Ovary (tissue), 7 donors: ENCODE measurements at regions not wholly inside any gene's neighbourhood (a gene's known extent, or its start where the extent isn't known, plus 50 kb on each side); places are given as distances from the start of the nearest gene placed in this dataset.

Experiments
- DNase-seq, 5 donors: peaks; one replicate each; pipeline ENCODE4 v3.0.0-alpha.2; 2019 to 2020
- H3K27ac ChIP-seq, 2 donors: fragments of 200-600 bp; one replicate each; pipeline versions ENCODE4 v1.5.1 to v1.8.0; 2019 to 2022
- H3K27me3 ChIP-seq: fragments of 200-600 bp; one replicate; pipeline ENCODE4 v1.8.0; 2022
- H3K36me3 ChIP-seq: fragments of 200-600 bp; sonication (generic); one replicate; pipeline ENCODE4 v1.5.1; 2019
- H3K4me1 ChIP-seq: one replicate; pipeline ENCODE4 v1.8.1; 2013; ENCODE audit warnings: mild to moderate bottlenecking, moderate library complexity; ENCODE audit not compliant: insufficient read depth
- H3K4me3 ChIP-seq: fragments of 200-600 bp; sonication (generic); one replicate; pipeline ENCODE4 v1.5.1; 2017
- H3K9me3 ChIP-seq, 2 donors: fragments of 200-600 bp in 1 of 2; sonication (generic) in 1 of 2; one replicate each; pipeline versions ENCODE4 v1.5.1 to v1.8.1; 2013 to 2019; ENCODE audit warnings: mild to moderate bottlenecking in 1 of 2, moderate library complexity in 1 of 2
- CTCF ChIP-seq, 3 donors: fragments of 450-650 bp in 2 of 3; fragments of 200-600 bp in 1 of 3; IDR thresholded peaks; one replicate each; pipeline versions ENCODE4 v1.5.1 to v1.8.0; 2016 to 2022; ENCODE audit warnings: antibody characterized with exemption in 3 of 3, mild to moderate bottlenecking in 1 of 3
- EP300 ChIP-seq: sonication (generic); formaldehyde crosslinking; IDR thresholded peaks from one replicate; pipeline ENCODE4 v1.6.1; 2017; ENCODE audit warnings: antibody characterized with exemption
- POLR2A ChIP-seq: fragments of 450-650 bp; IDR thresholded peaks from one replicate; pipeline ENCODE4 v1.6.1; 2017; ENCODE audit warnings: antibody characterized with exemption, mild to moderate bottlenecking, moderate library complexity
- WGBS, 3 donors: extraction: QIAGEN DNeasy Blood & Tissue Kit in 1 of 3; methylation state at CpG; one replicate each; pipeline versions ENCODE4 v1.1.5 to v1.1.7; 2013 to 2017; 5-methylcytosine and 5-hydroxymethylcytosine counted together
- intact Hi-C, 4 donors: fragments of 100-400 bp; cut with DNase I; formaldehyde crosslinking; loops; one replicate each; pipeline versions ENCODE4 v1.11.0 to v1.15.1; 2022 to 2023
- donor health status: DM: no; HTN: no; CAD: no; lungs with moderate emphysema.
- donor health status: DM: no; HTN: no; CAD: no.
- donor health status: Bipolar disorder and iron deficiency.
- donor health status: DM: no; HTN: no; CAD: no.
- donor health status: DM: yes; HTN: yes; CAD: no.

DNA sequence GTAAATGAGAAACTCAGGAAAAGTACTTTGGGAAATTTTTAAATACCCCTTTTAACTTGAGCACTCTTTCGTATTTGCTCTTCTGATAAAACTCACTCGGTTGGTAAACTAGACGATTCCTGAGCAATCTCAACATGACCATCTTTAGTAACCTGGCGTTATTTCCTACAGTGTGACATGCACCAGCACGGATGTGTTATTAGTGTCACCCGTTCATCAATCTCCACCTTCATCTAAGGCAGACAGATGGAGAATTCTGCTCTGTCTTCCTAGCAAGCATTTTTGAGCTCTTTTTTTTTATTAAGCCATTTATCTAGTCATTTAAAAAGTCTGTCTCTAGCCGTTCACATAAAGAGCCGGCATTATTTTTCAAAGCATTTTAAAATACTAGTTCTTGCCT, 155.2 kb downstream of the DISP1 start:
- H3K27me3 ChIP-seq: no peaks in the 10 kb centered on the region
- no peak overlapping the region for H3K27ac ChIP-seq
- WGBS, 3 donors: 21 to 43% (median 22%) methylated on average over 8 of the region's 8 CpGs
- intact Hi-C loops: no loop called here
- no peaks in the 10 kb centered on the region for H3K36me3 ChIP-seq
- TF ChIP-seq EP300: no peak
- TF ChIP-seq POLR2A: no peak
- TF ChIP-seq CTCF (IDR thresholded peaks at IDR 0.05): no peak
- no peak for DNase-seq
- H3K4me3 ChIP-seq: no peak overlapping the region
- no peaks in the 10 kb centered on the region for H3K9me3 ChIP-seq
- H3K4me1 ChIP-seq: no peaks in the 10 kb centered on the region

DNA sequence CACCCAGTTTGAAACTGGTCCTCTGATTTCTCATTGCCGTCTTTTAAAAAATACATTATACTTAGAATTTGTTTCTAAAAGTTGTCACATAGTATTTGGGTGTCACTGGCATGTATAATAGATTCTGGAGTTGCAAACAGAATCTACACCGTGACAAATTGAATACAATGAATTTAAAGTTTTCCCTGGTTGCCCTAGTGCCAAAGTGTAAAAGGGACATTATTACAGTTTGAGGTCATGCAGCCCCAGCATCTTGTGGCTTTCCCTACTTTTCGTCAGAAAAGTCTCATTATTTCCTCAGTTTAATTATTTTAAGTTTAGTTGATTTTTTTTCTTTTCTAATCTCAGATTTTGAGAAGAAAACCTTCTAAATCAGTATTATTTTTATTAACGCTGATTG, 155.9 kb downstream of the DISP1 start:
- H3K36me3 ChIP-seq: no peaks in the 10 kb centered on the region
- no peak overlapping the region for H3K27ac ChIP-seq
- WGBS, 3 donors: 71 to 83% (median 73%) methylated on average over 4 of the region's 4 CpGs
- intact Hi-C loops: no loop called here
- no peak overlapping the region for H3K4me3 ChIP-seq
- H3K9me3 ChIP-seq: no peaks in the 10 kb centered on the region
- H3K27me3 ChIP-seq: no peaks in the 10 kb centered on the region
- TF ChIP-seq CTCF (IDR thresholded peaks at IDR 0.05) (no peak), POLR2A (no peak), EP300 (no peak)
- H3K4me1 ChIP-seq: peaks cover 3% of the 10 kb centered on the region
- no peak for DNase-seq

- Histone ChIP-seq H3K4me1 (peaks cover 5% of the 10 kb centered on the region), H3K36me3 (no peaks in the 10 kb centered on the region), H3K27me3 (no peaks in the 10 kb centered on the region), H3K9me3 (no peaks in the 10 kb centered on the region), H3K4me3 (no peak overlapping the region), H3K27ac (no peak overlapping the region)
- WGBS, 3 donors: 64 to 73% (median 65%) methylated on average over 2 of the region's 2 CpGs
- intact Hi-C loops: no loop called here
- no peak for DNase-seq
- TF ChIP-seq POLR2A (no peak), CTCF (IDR thresholded peaks at IDR 0.05) (no peak), EP300 (no peak)
Measured at GRCh38 chr1:222971146-222971545, 156.3 kb downstream of the DISP1 start.

GRCh38 chr1:222973561-222973960, 158.7 kb downstream of the DISP1 start:
- intact Hi-C loops: no loop called here
- Histone ChIP-seq H3K9me3 (no peaks in the 10 kb centered on the region), H3K27me3 (no peaks in the 10 kb centered on the region), H3K27ac (no peak overlapping the region), H3K4me1 (peaks cover 5% of the 10 kb centered on the region), H3K36me3 (no peaks in the 10 kb centered on the region), H3K4me3 (no peak overlapping the region)
- DNase-seq: no peak
- no peak for TF ChIP-seq CTCF (IDR thresholded peaks at IDR 0.05)
- no peak for TF ChIP-seq EP300
- no peak for TF ChIP-seq POLR2A
- 68 to 98% (median 96%) methylated on average over 2 of the region's 2 CpGs for WGBS, 3 donors

DNA sequence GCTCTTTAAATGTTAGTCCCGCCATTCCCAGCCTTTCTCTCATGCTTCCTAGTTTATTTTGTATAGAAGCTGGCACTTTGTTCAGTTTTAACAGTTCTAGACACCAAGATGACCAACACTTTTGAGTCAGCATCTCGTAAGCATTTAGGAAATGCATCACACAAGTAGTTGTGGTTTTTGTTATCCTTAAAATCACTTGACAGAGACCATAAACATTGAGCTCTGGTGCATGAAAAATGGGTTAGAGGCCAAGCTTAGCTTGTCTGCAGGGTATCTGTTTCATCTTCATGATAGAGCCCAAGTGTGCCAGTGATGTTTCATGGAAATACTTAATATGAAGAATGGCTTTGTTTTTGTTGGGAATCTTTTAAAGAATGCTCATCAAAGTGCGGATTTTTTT, 159.7 kb downstream of the DISP1 start:
- H3K4me3 ChIP-seq: no peak overlapping the region
- no peak for DNase-seq
- no peaks in the 10 kb centered on the region for H3K36me3 ChIP-seq
- intact Hi-C loops: no loop called here
- no peaks in the 10 kb centered on the region for H3K27me3 ChIP-seq
- no peaks in the 10 kb centered on the region for H3K9me3 ChIP-seq
- TF ChIP-seq CTCF (IDR thresholded peaks at IDR 0.05): no peak
- no peak for TF ChIP-seq POLR2A
- TF ChIP-seq EP300: no peak
- 74 to 80% (median 74%) methylated on average over 3 of the region's 3 CpGs for WGBS, 3 donors
- peaks cover 5% of the 10 kb centered on the region for H3K4me1 ChIP-seq
- H3K27ac ChIP-seq: no peak overlapping the region
